GM21390 (cell line): ENCODE measurements at regions not wholly inside any gene's neighbourhood (a gene's known extent, or its start where the extent isn't known, plus 50 kb on each side); places are given as distances from the start of the nearest gene placed in this dataset.
"Not testable (repeated sequence)": the region's sequence is repeated elsewhere in the genome, so short reads cannot be mapped to it uniquely, and the experiment has no call there.

Experiments
- ATAC-seq: cut with Tn5 transposase; IDR thresholded peaks from one replicate; pipeline ENCODE4 v1.9.1; 2021; ENCODE audit not compliant: unreplicated experiment

DNA sequence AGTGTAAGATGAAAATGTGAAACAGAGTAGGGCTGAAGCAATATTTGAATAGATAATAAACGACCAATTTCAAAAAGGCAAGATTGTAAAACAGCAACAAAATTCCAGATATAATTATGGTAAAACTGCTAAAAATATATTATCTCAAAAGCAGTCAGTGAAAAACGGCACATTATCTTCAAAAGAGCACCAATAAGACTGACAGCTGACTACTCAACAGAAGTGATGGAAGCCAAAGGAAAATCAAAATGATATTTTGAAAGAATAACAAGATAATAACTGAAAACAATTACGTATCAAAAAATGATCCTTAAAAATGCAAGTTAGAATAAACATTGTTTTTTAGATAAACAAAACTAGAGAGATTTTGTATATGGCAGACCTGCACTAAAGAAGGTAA lies 920.6 kb upstream of the FAM98A start:
- no peak for ATAC-seq

DNA sequence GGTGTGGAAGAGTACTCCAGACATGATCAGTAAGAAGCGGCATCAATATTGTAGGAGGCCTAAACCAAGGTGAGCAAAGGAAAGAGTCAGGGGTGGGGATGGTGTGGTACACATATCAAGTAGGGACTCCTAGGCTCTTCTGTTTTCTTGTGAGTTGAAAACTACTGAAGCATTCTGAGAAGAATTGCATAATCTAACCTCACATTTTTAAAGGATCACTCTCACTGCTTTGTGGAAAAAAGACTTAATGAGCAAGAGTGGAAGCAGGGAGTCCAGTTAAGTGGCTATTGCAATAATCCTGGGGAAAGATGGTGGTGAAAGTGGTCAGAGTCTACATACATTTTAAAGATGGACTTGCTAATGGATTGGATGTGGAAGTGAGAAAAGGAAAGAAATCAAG lies 899.5 kb upstream of the FAM98A start:
- no peak for ATAC-seq

DNA sequence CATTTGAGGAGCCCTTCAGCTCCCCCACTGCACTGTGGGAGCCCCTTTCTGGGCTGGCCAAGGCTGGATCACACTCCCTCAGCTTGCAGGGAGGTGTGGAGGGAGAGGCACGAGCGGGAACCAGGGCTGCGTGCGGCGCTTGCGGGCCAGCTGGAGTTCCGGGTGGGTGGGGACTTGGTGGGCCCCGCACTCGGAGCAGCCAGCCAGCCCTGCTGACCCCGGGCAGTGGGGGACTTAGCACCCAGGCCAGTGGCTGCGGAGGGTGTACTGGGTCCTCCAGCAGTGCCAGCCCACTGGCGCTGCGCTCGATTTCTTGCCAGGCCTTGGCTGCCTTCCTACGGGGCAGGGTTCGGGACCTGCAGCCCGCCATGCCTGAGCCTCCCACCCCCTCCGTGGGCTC lies 895.1 kb upstream of the FAM98A start:
- not testable (repeated sequence) for ATAC-seq

DNA sequence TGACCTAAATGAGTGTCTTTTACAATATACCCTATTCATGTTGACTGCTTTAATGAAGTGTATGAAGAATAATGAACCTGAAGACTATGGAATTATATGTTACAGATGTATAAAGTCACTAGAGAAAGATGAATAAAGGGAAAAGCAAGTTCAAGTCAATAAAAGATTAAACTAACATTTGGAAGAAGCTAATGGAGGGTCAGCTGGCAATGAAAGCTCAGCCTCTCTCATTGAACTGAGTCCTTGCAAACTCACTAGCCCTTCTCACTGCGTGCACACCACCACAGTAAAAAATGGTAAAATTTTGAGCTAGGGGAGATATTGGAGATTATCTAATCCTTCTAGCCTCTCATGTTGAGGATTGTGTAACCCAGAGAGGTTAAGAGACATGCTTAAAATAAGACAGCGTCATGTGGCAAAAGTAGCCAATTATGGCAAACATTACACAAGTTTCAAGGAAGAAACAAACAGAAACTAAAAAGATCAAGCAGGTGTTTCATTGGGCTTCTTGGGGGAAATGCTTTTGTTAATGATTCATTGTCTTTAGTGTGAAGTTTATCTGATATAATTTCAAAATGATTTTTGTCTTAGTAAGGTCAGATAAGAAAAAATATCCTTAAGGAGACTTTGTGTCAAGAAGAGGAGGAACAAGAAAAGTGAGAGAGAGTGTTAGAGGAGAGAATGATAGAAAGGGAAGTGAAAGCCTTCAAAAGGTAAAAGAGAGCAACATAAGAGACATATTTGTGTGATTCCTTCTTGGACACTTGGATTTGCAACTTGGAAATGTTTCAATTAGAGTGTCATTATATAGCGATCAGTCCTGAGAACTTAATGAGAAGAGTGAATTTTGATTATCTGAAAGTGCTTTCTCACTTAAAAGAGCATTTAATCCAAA lies 893.7 kb upstream of the FAM98A start:
- no peak for ATAC-seq

DNA sequence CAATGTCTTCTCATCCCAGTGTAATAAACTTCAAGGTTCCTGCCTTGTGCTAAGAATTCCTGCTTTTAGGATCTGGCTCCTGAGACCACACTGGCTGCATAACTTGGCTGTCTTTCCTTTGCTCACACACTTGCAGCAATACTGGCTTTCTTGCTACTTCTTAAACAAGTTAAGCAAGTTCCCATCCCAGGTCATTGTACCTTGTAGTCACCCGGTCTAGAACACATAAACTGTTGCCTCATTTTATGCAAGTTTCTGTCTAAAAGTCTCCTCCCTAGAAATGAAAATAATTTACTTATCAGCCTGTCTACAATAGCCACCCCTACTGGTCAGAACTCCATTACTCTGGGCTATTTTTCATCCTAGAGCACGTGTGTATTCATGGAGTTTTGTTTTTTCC lies 887.9 kb upstream of the FAM98A start:
- ATAC-seq, result no peak

DNA sequence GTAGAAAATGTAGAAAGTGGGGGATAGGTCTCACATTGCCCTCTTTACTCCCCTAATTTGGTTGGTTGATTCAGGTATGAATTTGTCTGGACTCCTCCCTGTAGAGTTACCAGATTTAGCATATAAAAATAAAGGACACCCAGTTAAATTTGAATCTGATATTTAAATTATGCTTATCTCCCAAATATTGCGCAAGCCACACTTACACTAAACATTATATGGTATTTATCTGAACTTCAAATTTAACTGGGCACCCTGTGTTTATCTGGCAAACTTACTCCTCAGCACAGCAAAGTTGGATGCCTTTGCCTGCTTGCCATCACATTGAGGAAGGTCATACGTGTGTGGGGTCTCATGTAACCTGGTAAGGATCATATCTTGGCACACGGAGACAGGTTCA lies 882.4 kb upstream of the FAM98A start:
- ATAC-seq, result no peak

DNA sequence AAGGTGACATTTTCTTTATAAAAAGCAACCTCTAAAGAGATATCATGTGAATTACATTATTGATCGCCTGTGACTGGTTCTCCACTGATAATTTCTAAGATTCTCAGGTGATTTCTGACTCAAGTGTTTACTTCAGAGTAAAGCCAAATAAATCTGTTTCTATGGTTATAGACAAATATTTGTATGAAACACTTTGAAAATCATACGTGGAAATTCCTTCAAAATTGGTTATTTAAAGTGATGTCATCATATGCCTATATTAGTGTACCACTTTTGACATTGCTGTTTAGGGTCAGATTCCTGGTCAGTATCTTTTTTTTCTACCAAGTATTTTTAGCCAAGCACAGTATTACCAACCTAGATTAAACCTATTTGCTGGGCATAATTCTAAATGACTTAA lies 881.3 kb upstream of the FAM98A start:
- no peak for ATAC-seq

DNA sequence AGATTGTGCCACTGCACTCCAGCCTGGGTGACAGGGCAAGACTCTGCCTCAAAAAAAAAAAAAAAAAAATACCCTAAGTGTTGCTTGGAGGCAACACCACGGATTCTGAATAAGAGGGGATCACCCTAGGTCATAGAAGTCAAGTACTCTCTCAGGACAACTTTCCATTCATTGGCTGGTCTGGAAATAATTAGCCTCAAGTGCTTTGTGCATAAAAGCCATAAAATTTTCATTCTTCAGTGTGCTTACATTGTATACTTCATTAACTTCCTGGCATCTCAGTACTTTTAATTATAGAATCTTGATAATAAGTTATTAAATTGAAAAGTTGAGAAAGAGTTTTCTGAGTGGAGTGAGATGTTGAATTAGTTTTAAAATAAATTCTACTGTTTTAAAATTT lies 876.1 kb upstream of the FAM98A start:
- no peak for ATAC-seq

DNA sequence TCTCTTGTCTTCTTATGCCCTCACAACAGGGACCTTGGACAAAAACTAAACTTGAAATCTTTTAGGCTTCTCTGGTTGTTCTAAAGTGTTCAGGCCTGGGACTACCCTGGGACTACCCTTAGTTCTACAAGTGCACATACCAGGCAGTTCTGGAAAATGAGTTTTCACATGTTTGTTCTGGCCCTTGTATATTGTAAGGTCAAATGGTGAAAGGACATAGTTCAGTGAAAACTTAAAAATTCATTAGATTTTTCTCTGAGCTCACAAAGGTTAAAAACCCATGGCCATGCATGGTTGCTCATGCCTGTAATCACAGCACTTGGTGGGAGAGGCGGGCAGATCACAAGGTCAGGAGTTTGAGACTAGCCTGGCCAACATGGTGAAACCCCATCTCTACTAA lies 875.5 kb upstream of the FAM98A start:
- no peak for ATAC-seq

DNA sequence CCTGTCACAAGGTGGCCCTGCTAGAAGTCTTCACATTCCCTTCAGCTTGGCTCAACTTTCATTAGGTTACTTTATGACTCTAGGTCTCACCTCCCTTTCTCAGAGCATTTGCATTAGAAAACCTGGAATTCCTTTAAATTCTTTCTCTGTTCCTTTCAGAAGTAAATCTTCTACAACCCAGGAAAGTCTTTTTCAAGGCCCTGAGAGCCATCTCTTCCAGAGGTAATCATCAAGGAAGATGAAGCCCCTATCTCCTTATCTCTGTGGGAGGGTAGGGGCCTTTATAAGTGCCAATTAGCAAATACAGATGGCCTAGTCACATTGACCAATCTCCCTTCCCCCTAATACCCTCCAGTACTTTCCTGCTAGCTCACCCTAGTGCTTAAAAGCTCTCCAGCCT lies 848.0 kb upstream of the FAM98A start:
- ATAC-seq, result no peak

DNA sequence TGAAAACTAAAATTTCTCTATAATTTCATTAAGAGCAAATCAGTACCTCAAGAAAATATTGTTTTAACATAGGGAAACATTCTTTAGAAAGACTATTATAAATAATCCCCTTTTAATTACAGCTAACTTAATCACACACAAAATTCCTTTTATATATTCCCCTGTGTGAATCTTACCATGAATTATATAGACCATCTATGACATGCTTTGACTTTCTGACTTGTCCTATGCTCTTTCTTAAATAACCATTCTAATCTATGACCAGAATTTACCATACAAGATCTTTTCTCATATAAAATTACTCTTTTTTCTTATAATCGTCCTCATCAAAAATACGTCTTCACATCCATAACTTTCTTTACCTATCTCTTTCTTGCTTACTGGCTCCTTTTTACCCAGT lies 824.2 kb upstream of the FAM98A start:
- no peak for ATAC-seq

DNA sequence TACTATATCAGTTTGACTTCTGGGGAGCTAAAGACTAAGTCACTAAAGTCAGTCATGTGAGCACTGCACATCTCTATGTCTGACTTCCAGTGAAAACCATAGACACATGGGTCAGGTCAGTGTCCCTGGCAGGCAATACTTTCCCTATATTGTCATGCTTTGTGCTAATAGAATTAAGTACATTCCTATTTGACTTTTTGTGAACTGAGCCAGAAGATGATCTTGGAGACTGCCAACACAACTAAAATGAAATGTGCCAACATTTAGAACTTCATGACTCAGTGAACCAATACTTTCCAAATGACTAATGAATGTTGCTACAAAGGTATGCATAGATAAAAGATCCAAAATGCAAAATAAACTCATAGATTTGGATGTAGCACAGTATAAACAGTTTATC lies 820.8 kb upstream of the FAM98A start:
- no peak for ATAC-seq

DNA sequence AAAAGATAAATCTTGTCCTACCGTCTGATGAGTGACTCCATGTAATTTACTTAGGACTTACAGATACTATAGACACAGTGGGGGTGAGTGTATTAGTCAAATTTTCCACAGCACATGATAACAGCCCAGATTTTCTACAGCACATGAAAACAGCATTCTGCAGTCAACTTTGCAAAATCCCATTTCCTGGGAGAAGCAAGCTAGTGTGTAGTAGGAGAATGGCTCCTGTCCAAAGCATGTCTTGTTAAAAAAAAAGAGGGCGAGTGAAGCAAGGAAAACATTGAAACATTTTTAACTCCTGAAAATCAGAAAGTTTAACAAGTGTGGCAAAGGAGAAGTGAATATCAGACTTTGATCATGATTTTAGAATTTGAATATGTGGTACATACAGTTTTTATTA lies 817.8 kb upstream of the FAM98A start:
- no peak for ATAC-seq

DNA sequence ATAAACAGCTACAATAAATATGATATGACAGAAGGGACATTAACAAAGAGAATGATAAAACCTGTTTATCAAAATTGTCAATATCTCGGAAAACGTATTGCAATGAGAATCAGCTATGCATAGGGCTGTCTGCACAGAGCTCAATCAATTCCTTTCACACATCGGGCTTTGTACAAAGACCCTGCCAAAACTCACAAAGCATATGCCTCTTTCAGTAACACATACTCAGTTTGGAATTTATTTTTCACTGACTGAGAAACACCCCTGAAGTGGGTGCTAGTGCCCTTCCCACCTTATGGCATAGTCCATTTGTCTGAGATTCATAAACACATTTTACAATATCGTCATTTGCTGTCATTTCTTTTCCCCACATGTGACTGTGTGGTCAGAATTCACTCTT lies 815.8 kb upstream of the FAM98A start:
- ATAC-seq, result no peak

DNA sequence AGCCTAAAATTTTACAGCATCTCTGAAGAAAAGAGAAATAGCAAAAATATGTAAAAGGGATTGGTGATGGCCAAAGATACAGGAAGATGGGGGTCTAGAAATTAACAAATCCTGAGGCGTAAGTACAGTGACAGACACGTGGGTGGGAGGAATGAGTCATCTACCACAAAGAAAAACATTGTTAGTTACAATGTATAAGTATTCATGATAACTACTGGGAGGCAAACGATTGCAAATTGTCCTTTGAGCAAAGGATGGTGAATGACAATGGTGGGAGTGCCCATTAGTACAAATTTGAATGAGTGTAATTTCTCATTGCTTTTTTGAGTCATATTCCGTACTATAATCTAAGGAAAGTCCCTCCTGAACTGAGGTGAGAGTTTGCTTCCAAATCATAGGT lies 809.0 kb upstream of the FAM98A start:
- no peak for ATAC-seq

DNA sequence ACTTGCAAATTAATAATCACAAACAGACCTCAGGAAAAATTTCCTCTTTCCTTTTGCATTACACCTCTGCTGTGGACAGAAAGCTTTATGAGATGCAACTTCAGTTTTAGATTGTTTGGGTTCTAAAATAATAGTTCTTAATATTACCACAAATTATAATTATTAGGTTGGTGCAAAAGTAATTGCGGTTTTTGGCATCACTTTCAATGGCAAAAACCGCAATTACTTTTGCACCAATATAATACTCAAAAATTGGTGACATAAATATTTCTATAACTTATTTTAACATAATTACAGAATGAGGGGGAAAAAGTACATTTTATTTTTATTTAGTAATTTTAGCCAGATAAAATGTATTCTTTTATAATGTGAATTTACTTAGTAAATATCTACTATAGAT lies 804.4 kb upstream of the FAM98A start:
- ATAC-seq, result no peak

DNA sequence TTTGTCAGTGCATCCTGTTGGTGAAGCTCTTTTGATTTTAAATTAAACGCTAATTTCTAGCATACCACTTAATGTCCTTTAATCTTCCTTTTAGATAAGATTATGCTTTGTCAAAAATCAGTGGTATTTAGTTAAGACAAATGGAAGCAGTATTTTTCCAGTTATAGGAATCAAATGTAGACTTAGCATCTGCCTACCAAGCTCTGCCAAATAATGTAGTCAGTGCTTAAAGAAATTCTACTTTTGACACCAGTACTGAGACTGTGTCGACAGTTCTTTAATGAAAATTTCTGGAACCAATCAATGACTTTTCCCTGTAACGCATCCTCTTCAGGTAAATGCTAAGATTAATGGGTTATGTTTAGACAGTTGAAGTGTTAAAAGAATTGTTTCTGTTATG lies 803.3 kb upstream of the FAM98A start:
- ATAC-seq, result no peak

DNA sequence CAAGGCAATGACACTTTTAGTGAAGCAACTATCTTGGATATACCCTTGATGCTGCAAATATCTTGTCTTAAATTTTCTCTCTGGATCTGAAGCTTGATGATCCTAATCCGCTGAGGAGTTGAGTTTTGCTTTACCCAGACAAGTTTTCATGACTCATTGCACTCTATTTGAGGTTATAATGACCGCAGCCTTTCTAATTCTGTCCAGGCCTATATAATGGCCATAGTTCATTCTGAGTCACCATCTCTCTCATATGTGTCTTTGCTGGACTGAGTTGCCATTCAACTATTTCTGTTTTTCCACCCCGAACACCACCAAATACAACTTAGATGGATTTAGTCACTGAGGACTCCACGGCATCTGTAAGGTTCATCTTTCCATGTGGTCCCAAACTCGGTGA lies 802.1 kb upstream of the FAM98A start:
- ATAC-seq, result no peak

DNA sequence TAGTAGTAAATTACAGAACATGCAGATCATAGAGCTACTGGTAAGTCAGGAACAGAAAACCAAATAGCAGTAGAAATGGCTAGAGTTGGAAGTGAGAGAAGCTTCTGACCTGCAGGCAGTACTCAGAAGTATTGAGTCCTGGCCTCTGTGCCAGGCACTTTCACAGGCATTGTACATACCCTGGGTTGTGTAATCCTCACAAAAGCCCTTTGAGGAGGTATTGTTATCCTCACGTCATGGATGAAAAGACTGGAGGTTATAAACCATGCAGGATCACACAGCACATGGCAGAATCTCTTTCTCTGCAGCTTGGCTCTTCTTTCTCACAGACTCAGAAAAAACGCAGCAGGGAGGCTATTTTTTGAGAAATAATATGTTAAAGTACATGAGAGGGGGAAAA lies 789.3 kb upstream of the FAM98A start:
- ATAC-seq, result no peak

DNA sequence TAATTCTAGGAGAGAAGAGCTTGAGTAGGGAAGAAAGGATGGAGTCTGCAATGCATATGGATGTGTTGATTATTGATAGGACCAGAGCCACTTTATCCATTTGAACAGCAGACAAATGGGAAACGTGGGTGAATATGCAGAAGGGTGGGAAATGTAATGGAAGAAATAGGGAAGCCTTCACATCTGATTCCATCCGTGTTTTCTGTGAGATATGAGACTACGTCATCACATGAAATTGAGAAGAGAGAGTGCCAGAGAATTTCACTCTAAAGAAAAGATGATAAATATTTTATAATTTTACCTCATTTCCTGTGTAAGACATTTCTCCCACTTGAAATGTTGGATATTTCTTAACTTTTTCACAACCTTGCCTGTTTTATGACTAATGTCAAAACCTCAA lies 788.4 kb upstream of the FAM98A start:
- ATAC-seq, result no peak

DNA sequence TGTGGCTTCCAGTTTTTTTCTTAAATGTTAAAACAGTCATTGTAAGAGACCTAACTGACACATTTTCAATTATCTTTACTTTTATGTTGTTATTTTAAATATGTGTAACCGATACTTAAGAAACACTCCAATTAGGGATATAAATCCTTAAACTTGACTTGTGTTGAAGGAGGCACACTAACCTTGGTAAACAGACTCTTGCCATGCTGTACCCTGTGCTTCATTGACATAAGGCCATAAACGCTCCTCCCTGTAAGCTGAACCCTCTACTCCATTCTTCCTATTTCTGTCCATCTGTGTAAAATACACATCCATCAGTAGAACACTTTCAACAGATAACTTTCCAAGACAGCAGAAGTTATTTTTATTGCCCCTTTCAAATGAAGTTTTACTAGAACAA lies 780.5 kb upstream of the FAM98A start:
- no peak for ATAC-seq

DNA sequence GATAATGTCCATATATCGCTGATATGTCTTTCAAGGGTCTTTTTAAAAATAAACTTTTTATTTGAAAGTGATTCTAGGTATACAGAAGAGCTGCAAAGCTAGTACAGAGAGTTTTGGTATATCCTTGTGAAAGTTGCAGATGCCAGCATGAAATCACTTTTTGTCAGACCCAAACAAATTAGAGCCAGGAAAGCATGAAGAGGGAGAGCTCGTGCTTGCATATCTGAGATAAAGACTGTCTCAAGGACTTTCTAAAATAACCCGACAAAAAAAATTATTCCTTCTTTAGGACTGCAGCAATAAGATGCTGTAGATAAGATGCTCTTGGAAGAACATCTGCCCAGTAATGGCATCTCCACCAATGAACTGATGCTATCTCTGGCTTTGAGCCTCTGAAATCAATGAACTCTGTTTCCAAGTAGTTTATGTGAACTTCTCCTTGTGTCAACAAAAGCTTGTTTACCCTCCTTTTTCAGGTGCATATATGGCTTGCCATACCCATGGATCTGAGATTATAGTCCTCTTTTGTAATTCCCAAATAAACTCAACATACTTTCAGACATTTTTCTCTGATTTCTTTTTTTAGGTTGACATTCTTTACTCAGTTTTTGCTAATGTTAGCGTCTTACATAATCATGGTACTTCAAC lies 774.6 kb upstream of the FAM98A start:
- ATAC-seq, result no peak

DNA sequence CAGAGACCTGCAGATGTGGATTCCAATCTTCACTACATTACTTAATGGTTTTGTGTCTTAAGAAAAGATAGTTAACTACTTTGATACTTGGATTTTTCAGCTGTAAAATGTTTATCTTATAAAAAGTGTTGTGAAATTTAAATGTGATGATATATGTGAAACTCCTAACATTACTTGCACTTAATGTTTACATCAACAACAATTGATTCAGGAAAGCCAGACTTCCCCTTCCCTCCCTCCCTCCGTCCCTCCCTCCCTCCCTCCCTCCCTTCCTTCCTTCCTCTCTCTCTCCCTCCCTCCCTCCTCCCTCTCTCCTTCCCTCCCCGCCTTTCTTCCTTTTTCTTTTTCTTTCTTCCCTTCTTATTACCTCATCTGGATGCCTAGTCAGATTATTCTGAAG lies 773.9 kb upstream of the FAM98A start:
- ATAC-seq, result no peak
